NCI-H446 treated with DMSO at 0.1 percent for 48 hours (cell line): ENCODE measurements at regions not wholly inside any gene's neighbourhood (a gene's known extent, or its start where the extent isn't known, plus 50 kb on each side); places are given as distances from the start of the nearest gene placed in this dataset.
"Not testable (repeated sequence)": the region's sequence is repeated elsewhere in the genome, so short reads cannot be mapped to it uniquely, and the experiment has no call there.

ENCODE experiments used
- DNase-seq: peaks from one replicate; lab custom pipeline; 2025; lab: John Stamatoyannopoulos, UW

- DNase-seq: no peak
Observed at GRCh38 chr10:8128511-8128910, 74.0 kb downstream of the GATA3 start.

GRCh38 chr10:8129438-8129837, 75.0 kb downstream of the GATA3 start:
- DNase-seq: no peak

- DNase-seq: no peak
Observed at GRCh38 chr10:8130973-8131911, 76.8 kb downstream of the GATA3 start.

- DNase-seq: no peak
Observed at GRCh38 chr10:8133146-8133545, 78.7 kb downstream of the GATA3 start.

GRCh38 chr10:8136736-8137135, 82.2 kb downstream of the GATA3 start:
- DNase-seq: no peak

- DNase-seq: no peak
Observed at GRCh38 chr10:8137272-8137681, 82.8 kb downstream of the GATA3 start.

- DNase-seq: no peak
Observed at GRCh38 chr10:8137726-8138125, 83.2 kb downstream of the GATA3 start.

GRCh38 chr10:8138471-8138870, 84.0 kb downstream of the GATA3 start:
- no peak for DNase-seq

- DNase-seq: no peak
Observed at GRCh38 chr10:8144496-8144895, 90.0 kb downstream of the GATA3 start.

GRCh38 chr10:8146650-8147049, 92.2 kb downstream of the GATA3 start:
- no peak for DNase-seq

- DNase-seq: no peak
Observed at GRCh38 chr10:8149991-8150390, 95.5 kb downstream of the GATA3 start.

- no peak for DNase-seq
Observed at GRCh38 chr10:8150401-8150905, 96.0 kb downstream of the GATA3 start.

- no peak for DNase-seq
Observed at GRCh38 chr10:8151086-8151485, 96.6 kb downstream of the GATA3 start.

- DNase-seq: no peak
Observed at GRCh38 chr10:8156918-8157317, 102.4 kb downstream of the GATA3 start.

- DNase-seq: peak; percentile 51
Observed at GRCh38 chr10:8158193-8159071, 103.9 kb downstream of the GATA3 start.

- peak; percentile 21 for DNase-seq
Observed at GRCh38 chr10:8159341-8160165, 105.1 kb downstream of the GATA3 start.

GRCh38 chr10:8163824-8164223, 109.3 kb downstream of the GATA3 start:
- no peak for DNase-seq

GRCh38 chr10:8164640-8165039, 110.2 kb downstream of the GATA3 start:
- not testable (repeated sequence) for DNase-seq

GRCh38 chr10:8168836-8169235, 114.3 kb downstream of the GATA3 start:
- DNase-seq: no peak

GRCh38 chr10:8171008-8171407, 116.5 kb downstream of the GATA3 start:
- no peak for DNase-seq

- no peak for DNase-seq
Observed at GRCh38 chr10:8172604-8173003, 118.1 kb downstream of the GATA3 start.
